ENCODE measurements at regions not wholly inside any gene's neighbourhood (a gene's known extent, or its start where the extent isn't known, plus 50 kb on each side); places are given as distances from the start of the nearest gene placed in this dataset.
"Not testable (repeated sequence)": the region's sequence is repeated elsewhere in the genome, so short reads cannot be mapped to it uniquely, and the experiment has no call there.

DNA sequence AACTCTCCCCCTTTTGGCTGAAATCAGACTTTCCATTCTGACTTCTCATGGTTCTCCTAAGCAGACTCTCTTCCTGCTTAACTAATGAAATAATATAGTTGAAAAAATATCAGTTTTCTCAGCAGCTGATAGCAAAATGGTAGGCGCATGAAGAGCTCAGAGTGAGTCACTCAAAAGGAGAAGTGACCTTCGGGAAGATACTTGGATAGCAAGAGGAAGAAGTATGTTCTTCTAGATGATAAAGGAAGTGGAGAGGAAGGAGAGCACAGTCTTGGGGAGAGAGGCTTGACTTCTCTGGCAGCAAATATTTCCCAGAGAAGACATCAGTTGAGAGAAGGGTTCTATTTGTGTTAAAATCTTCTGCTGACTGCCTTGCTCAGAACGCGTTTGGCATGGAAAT lies 101.5 kb downstream of the TAF11L14 start:
- no peaks in the 10 kb centered on the region for H3K36me3 Mint-ChIP-seq (ENCODE audit: low read depth)
- no peak for DNase-seq
- H3K27ac Mint-ChIP-seq: no peak overlapping the region
- H3K4me1 Mint-ChIP-seq: no peaks in the 10 kb centered on the region
- H3K9me3 Mint-ChIP-seq: peaks cover 14% of the 10 kb centered on the region
- H3K4me3 Mint-ChIP-seq: no peak overlapping the region
- H3K27me3 Mint-ChIP-seq: no peaks in the 10 kb centered on the region
- ATAC-seq: no peak

DNA sequence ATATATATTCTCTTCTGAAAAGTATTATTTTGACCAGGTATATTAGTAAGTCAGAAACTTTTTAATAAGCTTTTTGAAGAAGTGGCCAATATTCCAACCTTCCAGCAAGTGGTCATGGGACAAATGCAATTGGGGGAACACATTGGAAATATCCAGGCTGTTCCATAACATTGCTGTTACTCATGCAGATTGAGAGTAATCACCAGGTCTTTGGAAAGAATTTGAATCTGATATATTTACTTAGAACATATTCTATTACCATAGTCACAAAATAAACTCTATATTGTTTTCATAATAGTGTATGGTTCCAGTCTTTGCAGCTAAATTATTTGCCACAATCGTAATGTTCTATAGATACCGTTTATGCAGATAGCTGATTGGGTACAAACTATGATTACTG lies 102.8 kb downstream of the TAF11L14 start:
- Mint-ChIP-seq H3K4me3 (no peak overlapping the region), H3K27ac (no peak overlapping the region), H3K27me3 (no peaks in the 10 kb centered on the region), H3K4me1 (no peaks in the 10 kb centered on the region), H3K36me3 (ENCODE audit: low read depth) (no peaks in the 10 kb centered on the region), H3K9me3 (peaks cover 14% of the 10 kb centered on the region)
- no peak for DNase-seq
- ATAC-seq: no peak

DNA sequence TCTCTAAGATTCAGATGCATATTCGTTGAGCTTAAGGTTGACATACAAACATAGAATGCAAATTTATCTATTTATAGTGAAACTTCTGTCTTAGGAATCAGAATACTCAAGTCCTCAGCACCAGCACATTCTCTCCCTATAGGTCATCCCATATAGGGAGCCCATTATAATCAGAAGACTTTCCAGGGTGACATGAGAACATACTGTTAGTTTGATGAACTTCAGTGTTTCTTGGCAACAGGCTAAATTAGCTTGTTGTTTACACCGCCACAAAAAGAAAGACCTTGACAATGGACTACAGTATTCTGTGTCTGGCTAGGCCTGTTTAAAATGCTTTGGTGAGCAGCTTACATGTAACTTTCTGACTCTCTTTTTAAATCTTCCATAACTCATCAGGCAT lies 104.2 kb downstream of the TAF11L14 start:
- Mint-ChIP-seq H3K4me1 (no peaks in the 10 kb centered on the region), H3K4me3 (no peak overlapping the region), H3K27ac (no peak overlapping the region), H3K27me3 (no peaks in the 10 kb centered on the region), H3K9me3 (peaks cover 14% of the 10 kb centered on the region), H3K36me3 (ENCODE audit: low read depth) (no peaks in the 10 kb centered on the region)
- ATAC-seq (no peak), DNase-seq (no peak)

DNA sequence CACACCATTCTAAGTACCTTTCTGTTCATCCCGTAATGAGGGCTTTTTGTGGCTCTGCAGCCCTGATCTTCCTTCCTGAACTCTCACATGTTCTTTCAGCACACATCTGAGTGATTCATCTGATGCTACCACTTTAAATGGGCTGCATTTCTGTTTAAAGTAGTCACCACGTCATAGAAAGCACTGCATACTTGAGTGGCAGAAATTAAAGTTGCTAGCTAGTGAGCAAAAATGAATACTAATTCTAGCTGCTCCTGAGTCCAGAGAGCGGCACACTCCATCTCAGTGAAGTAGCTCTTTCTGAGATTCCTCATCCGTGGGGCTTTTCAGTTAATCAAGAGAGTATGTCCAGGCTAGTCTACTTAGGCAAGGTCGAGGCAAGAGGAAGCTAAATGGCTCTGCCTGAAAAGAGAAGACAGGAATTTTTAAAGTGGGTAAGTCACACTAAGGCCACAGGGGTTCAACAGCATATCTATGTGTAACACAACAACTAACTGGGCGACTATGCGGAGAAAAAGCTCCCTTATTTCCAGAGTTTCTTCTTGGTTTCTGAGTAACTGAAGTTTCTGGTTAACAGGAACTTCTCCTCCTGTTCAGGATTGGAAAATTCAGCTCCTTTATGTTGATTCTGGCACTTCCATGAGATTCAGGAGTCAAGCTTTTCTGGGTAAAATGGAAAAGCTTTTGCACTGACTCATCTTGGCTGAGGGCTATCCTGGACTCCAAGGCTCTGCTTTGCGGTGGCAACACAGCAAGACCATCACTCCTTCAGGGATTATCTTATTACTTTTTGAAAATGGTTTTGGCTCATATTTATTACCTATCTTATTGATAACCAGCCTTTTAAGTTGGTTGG lies 109.5 kb downstream of the TAF11L14 start:
- H3K9me3 Mint-ChIP-seq: peaks cover 3% of the 10 kb centered on the region
- H3K4me3 Mint-ChIP-seq: no peak overlapping the region
- no peaks in the 10 kb centered on the region for H3K27me3 Mint-ChIP-seq
- H3K36me3 Mint-ChIP-seq (ENCODE audit: low read depth): no peaks in the 10 kb centered on the region
- no peak for ATAC-seq
- H3K4me1 Mint-ChIP-seq: no peaks in the 10 kb centered on the region
- no peak for DNase-seq
- H3K27ac Mint-ChIP-seq: no peak overlapping the region

DNA sequence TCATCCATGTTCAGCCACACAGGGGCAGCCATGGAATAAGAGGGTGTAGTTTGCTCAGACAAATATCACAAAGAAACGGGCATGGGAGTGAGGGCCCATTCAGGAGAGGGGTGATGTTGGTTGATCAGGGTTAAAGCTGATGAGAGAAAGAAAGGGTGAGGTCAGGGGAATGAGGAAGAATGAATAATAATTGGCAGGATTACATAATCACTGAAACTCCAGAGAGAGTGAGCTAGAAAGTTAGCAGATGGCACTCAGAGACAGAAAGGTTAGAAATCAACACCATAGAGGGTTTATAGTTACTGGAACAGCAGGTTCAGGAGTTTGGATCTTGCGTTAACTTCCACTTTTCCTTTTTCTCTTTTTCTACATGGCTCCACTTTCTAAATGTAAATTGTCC lies 113.9 kb downstream of the TAF11L14 start:
- Mint-ChIP-seq H3K27ac (no peak overlapping the region), H3K4me3 (no peak overlapping the region), H3K9me3 (no peaks in the 10 kb centered on the region), H3K36me3 (ENCODE audit: low read depth) (no peaks in the 10 kb centered on the region), H3K27me3 (no peaks in the 10 kb centered on the region), H3K4me1 (no peaks in the 10 kb centered on the region)
- DNase-seq (no peak), ATAC-seq (no peak)

DNA sequence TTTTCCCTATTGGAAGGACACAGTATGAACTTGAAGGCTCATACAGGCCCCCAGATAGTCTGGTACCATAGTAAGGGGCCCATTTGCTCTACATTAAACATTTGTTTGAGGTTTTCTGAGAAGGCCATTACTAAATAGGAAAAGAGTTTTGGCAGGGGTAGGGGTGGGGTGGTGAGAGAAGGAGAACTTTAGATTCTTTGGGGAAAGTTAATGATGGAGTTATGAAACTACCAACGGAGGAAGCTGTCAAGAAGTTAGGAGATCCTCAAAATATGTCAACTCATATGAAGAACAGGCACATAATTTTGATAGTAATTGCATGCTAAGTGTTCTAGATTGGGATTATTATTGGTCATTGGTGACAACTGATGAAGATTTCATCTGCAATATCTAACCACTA lies 114.7 kb downstream of the TAF11L14 start:
- Mint-ChIP-seq H3K4me3 (no peak overlapping the region), H3K9me3 (no peaks in the 10 kb centered on the region)
- ATAC-seq: no peak

DNA sequence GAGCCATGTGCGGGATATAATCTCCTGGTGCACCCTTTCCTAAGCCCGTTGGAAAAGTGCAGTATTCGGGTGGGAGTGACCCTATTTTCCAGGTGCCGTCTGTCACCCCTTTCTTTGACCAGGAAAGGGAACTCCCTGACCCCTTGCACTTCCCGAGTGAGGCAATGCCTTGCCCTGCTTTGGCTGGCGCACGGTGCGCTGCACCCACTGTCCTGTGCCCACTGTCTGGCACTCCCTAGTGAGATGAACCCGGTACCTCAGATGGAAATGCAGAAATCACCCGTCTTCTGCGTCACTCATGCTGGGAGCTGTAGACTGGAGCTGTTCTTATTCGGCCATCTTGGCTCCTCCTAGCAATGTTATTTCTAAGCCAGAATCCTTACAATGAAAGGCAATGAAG lies 121.1 kb downstream of the TAF11L14 start:
- not testable (repeated sequence) for H3K36me3 Mint-ChIP-seq (ENCODE audit: low read depth); H3K4me3 Mint-ChIP-seq; H3K27ac Mint-ChIP-seq; H3K4me1 Mint-ChIP-seq; DNase-seq; ATAC-seq; H3K9me3 Mint-ChIP-seq; H3K27me3 Mint-ChIP-seq

More for the DNA sequence above, 114.7 kb downstream of the TAF11L14 start:
- no peak for DNase-seq
- no peaks in the 10 kb centered on the region for H3K36me3 Mint-ChIP-seq (ENCODE audit: low read depth)
- no peak overlapping the region for H3K27ac Mint-ChIP-seq
- H3K27me3 Mint-ChIP-seq: no peaks in the 10 kb centered on the region
- no peaks in the 10 kb centered on the region for H3K4me1 Mint-ChIP-seq

DNA sequence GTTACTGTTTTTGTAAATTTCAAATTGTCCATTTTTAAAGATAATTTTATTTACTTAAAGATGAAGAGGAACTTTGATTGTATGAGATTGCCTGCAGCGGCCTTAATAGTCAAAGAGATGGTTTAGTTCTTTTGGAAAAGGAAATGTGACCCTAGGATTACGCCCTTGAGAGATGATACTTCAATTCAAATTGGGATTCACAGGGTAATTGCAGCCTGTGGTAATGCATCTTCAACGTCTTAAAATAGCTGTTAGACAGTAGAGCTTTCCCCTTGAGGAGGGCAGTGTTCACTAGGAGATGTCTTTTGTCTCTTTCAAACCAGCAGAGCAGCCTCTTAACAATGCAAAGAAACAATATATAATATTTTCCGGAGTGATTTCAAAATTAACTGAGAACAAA lies 127.1 kb downstream of the TAF11L14 start:
- H3K4me3 Mint-ChIP-seq: no peak overlapping the region
- H3K27ac Mint-ChIP-seq: no peak overlapping the region
- H3K4me1 Mint-ChIP-seq: no peaks in the 10 kb centered on the region
- H3K27me3 Mint-ChIP-seq: no peaks in the 10 kb centered on the region
- ATAC-seq (no peak), DNase-seq (no peak)
- H3K36me3 Mint-ChIP-seq (ENCODE audit: low read depth): no peaks in the 10 kb centered on the region
- peaks cover 18% of the 10 kb centered on the region for H3K9me3 Mint-ChIP-seq

DNA sequence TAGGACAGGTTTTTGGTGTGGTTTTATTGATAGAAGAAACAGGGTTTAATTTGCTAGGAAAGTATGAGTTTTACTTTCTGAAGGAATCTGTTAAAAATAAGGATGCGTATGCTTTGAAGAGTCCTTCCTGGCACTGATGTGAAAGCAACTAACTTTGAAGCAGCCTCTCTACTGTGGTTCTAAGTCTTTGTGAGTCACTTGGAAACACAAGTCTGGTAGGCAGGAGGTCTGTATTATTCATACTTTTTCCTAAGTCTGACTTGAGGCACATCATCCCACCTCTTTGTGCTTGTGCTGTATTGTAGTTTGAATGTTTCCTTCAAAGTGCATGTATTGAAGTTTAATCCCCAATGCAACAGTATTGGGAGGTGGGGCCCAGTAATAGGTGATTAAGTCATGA lies 129.0 kb downstream of the TAF11L14 start:
- Mint-ChIP-seq H3K4me3 (no peak overlapping the region), H3K27ac (no peak overlapping the region), H3K9me3 (peaks cover 24% of the 10 kb centered on the region), H3K36me3 (ENCODE audit: low read depth) (no peaks in the 10 kb centered on the region), H3K4me1 (no peaks in the 10 kb centered on the region), H3K27me3 (no peaks in the 10 kb centered on the region)
- DNase-seq (no peak), ATAC-seq (no peak)

DNA sequence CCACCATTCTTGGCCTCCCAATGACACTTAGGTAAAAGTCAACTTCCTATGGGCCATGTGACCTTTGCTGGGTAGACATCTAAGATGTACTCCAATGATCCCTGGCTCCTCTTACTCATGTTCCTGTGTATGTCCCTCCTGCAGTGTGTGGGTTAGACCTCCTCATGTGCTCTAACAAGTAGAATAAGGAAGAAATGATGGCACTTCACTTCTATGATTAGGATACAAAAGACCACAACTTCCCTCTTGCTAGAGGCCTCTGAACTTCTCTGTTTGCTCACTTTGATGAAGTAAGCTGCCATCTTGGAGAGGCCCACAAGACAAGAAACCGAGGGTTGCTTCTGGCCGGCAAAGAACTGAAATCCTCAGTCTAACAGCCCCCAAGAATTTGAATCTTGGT lies 131.8 kb downstream of the TAF11L14 start:
- Mint-ChIP-seq H3K9me3 (peaks cover 12% of the 10 kb centered on the region), H3K4me1 (no peaks in the 10 kb centered on the region), H3K27me3 (no peaks in the 10 kb centered on the region), H3K36me3 (ENCODE audit: low read depth) (no peaks in the 10 kb centered on the region), H3K27ac (no peak overlapping the region), H3K4me3 (no peak overlapping the region)
- ATAC-seq (no peak), DNase-seq (no peak)

DNA sequence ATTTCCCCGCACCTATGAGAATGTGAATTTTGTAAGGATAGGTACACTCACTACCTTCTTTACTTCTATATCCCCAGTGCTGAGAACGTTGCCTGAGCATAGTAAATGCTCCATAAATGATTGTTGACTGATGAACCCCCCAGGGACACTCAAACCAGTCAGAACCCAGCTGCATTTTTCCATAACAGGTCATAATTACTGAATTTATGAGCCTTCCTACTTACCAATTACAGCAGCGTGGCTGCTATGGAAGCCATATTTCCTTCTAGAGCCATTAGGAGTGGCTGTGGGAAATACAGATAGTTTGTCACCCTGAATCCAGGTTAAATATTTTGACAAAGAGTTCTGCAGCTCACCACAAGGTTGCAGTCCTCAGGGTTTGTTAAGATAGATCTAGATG lies 135.0 kb downstream of the TAF11L14 start:
- Mint-ChIP-seq H3K9me3 (peaks cover 9% of the 10 kb centered on the region), H3K4me1 (no peaks in the 10 kb centered on the region), H3K4me3 (no peak overlapping the region), H3K36me3 (ENCODE audit: low read depth) (no peaks in the 10 kb centered on the region), H3K27ac (no peak overlapping the region), H3K27me3 (no peaks in the 10 kb centered on the region)
- no peak for DNase-seq
- no peak for ATAC-seq

DNA sequence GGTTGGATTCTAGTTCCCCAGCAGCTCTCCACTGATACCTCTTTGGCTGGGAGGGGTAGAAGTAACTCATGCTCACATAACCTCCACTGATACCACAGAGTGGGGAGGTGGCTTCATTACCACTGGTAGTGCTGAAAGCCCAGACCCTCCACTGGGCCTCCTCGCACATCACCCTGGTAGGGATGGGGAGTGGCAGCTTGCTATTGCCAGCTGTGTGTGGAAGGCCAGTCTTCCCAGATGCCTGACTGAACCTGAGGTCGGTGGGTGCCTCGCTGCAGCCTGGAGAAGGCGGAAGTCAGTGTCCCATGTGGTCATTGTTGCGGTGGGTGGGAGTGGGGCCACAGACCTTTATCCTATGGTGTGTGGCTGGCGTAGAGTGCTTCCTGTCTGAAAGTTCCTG lies 138.0 kb downstream of the TAF11L14 start:
- no peak overlapping the region for H3K27ac Mint-ChIP-seq
- no peaks in the 10 kb centered on the region for H3K4me1 Mint-ChIP-seq

DNA sequence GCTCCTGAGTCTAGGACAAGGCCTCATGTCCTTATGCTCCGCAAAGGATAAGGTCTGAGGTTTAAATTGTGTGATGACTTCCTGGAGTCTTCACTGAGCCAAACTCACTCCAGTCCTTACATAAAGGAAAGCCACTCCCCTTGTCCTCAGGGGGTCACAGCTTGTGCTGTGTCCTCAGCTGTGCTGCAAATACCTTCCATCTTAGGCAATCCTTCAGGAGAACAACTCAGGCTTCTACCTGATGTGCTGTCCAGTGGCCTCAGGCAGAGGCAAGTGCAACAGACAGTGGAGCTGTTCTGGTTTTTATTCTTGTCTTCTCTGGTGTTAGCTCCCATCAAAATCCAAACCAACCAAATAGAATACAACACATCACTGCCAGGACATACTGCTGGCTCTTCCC lies 151.5 kb downstream of the TAF11L14 start:
- Mint-ChIP-seq H3K36me3 (ENCODE audit: low read depth) (no peaks in the 10 kb centered on the region), H3K4me1 (no peaks in the 10 kb centered on the region), H3K9me3 (peaks cover 7% of the 10 kb centered on the region), H3K27me3 (no peaks in the 10 kb centered on the region), H3K4me3 (no peak overlapping the region), H3K27ac (no peak overlapping the region)
- ATAC-seq (no peak), DNase-seq (no peak)

More for the DNA sequence above, 138.0 kb downstream of the TAF11L14 start:
- DNase-seq (no peak), ATAC-seq (no peak)
- H3K4me3 Mint-ChIP-seq: no peak overlapping the region
- H3K27me3 Mint-ChIP-seq: no peaks in the 10 kb centered on the region
- no peaks in the 10 kb centered on the region for H3K9me3 Mint-ChIP-seq
- no peaks in the 10 kb centered on the region for H3K36me3 Mint-ChIP-seq (ENCODE audit: low read depth)

DNA sequence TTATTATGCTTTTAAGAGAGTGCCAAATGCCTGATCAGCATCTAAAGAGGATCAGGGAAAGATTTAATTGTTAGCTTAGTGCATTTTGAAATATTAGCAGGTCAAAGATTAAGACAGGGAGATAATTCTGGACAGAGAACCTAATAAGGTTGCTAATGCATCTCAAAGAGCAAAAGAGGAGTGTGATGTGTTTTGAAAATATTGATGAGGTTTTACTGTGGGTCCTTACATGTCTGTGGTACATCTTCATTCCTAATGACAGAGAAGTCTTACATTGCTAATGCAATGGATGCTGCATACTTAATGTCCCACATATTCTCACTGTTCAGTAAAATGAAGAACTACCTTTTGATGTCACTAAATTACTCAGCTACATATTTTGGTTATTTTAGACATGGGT lies 154.1 kb downstream of the TAF11L14 start:
- Mint-ChIP-seq H3K27ac (no peak overlapping the region), H3K36me3 (ENCODE audit: low read depth) (no peaks in the 10 kb centered on the region), H3K9me3 (peaks cover 7% of the 10 kb centered on the region), H3K4me1 (no peaks in the 10 kb centered on the region), H3K27me3 (no peaks in the 10 kb centered on the region), H3K4me3 (no peak overlapping the region)
- DNase-seq: no peak
- ATAC-seq: no peak

DNA sequence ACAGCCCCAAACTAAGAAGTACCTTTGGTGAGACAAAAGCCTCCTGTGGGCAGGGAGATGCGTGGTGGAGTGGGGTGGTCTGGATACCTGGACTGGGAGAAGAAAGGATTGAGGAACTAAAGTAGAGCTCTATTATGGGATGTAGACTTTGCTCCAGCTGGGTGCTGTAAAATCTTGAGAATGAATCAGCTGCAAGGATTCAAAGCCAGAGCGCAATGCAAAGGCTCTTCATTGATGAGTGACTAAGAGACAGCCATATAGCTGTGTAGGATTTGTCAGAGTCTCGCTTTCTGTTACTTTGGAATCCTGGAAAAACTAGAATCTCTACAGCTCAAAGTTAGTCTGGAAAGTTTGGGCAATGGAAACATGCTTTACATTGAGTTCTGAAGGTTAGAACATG lies 159.9 kb downstream of the TAF11L14 start:
- no peak for DNase-seq
- ATAC-seq: no peak
- Mint-ChIP-seq H3K36me3 (ENCODE audit: low read depth) (no peaks in the 10 kb centered on the region), H3K27me3 (no peaks in the 10 kb centered on the region), H3K27ac (no peak overlapping the region), H3K4me1 (no peaks in the 10 kb centered on the region), H3K4me3 (no peak overlapping the region), H3K9me3 (no peaks in the 10 kb centered on the region)

DNA sequence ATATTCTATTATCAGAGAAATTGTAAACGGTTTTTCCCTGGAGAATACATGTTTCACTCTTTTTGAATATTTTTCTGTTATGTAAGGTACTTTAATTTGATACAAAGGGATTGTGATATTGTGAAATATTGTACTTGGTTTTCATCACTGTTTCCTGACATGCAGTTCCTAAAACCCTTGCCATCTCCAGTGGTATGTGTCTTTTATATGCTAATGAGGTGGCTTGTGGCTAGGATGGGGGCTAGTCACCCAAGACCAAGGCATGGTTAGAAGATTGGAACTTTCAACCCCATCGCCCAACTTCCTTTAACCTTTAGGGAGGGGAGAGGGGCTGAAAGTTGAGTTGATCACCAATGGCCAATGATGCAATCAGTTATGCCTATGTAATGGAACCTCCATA lies 160.6 kb downstream of the TAF11L14 start:
- Mint-ChIP-seq H3K4me1 (no peaks in the 10 kb centered on the region), H3K27me3 (no peaks in the 10 kb centered on the region), H3K4me3 (no peak overlapping the region), H3K27ac (no peak overlapping the region), H3K36me3 (ENCODE audit: low read depth) (no peaks in the 10 kb centered on the region), H3K9me3 (no peaks in the 10 kb centered on the region)
- DNase-seq (no peak), ATAC-seq (no peak)

Measured in activated naive CD8-positive, alpha-beta T cell treated with anti-CD3 and anti-CD28 coated beads, Interleukin-2, amount 50 U/mL, for 24 hours (primary cell).